HCT116 (cell line): ENCODE measurements at regions not wholly inside any gene's neighbourhood (a gene's known extent, or its start where the extent isn't known, plus 50 kb on each side); places are given as distances from the start of the nearest gene placed in this dataset.

Experiments used
- EZH2phosphoT487 ChIP-seq: fragments of 200-600 bp; IDR thresholded peaks from 2 replicates; pipeline ENCODE4 v1.6.1; 2018; ENCODE audit warnings: antibody characterized with exemption, borderline replicate concordance
- FOSL1 ChIP-seq: IDR thresholded peaks from 2 replicates; pipeline ENCODE4 v1.6.1; 2012; ENCODE audit warnings: low read depth

GRCh38 chr6:133715270-133715669 is 173.6 kb upstream of the TCF21 start:
- TF ChIP-seq FOSL1 = no peak
- TF ChIP-seq EZH2phosphoT487 = no peak
